Endothelial cell of umbilical vein (primary cell): ENCODE measurements at regions not wholly inside any gene's neighbourhood (a gene's known extent, or its start where the extent isn't known, plus 50 kb on each side); places are given as distances from the start of the nearest gene placed in this dataset.

Experiments
- BruUV-seq: library from RNA; stranded (reverse); fragments of 400-500 nt; replicated peaks from 2 replicates; lab custom pipeline; 2021; lab: Mats Ljungman, UMichigan
- CTCF ChIA-PET: fragments of 300-600, 350-600 bp; sonication (Branson Sonifier 250); formaldehyde crosslinking; loops from one replicate; lab custom pipeline; 2021; ENCODE audit warnings: antibody characterized with exemption, inconsistent platforms; lab: Charles Lee
- POLR2A ChIA-PET: fragments of 300-600, 350-600 bp; sonication (Branson Sonifier 250); formaldehyde crosslinking; loops from one replicate; lab custom pipeline; 2021; ENCODE audit warnings: antibody characterized with exemption, inconsistent platforms; lab: Charles Lee
- DNase-seq: peaks from one replicate; pipeline ENCODE4 v3.0.0-alpha.2; 2011; ENCODE audit warnings: low read depth, low spot score
- FAIRE-seq: peaks from 2 replicates; lab custom pipeline; 2011; peaks lifted over from hg19 to GRCh38; lab: Jason Lieb, UNC
- H2AFZ ChIP-seq: 2 replicates; pipeline ENCODE4 v1.6.0; 2012; ENCODE audit warnings: low read depth, low read length, control low read depth, inconsistent platforms
- H3K27ac ChIP-seq: 2 replicates; pipeline ENCODE4 v1.5.1; 2011; ENCODE audit warnings: low read depth, mild to moderate bottlenecking, control low read depth, low read length, moderate library complexity; ENCODE audit not compliant: insufficient read depth
- H3K27me3 ChIP-seq, 2 experiments: 2 replicates each; pipeline versions ENCODE4 v1.6.0 to v1.6.1; 2011; ENCODE audit warnings: low read length in 2 of 2, mixed read lengths in 1 of 2; ENCODE audit not compliant: control insufficient read depth in 2 of 2, insufficient read depth in 2 of 2
- H3K36me3 ChIP-seq, 2 experiments: 2 replicates in 1 of 2; 3 replicates in 1 of 2; pipeline ENCODE4 v1.5.1; 2011; ENCODE audit warnings: low read length in 2 of 2, mild to moderate bottlenecking in 1 of 2, moderate library complexity in 1 of 2; ENCODE audit not compliant: control insufficient read depth in 2 of 2, insufficient read depth in 2 of 2; ENCODE audit errors: extremely low read depth in 1 of 2
- H3K4me1 ChIP-seq: 3 replicates; pipeline ENCODE4 v1.5.1; 2011; ENCODE audit warnings: mild to moderate bottlenecking, low read length; ENCODE audit not compliant: control insufficient read depth, insufficient read depth; ENCODE audit errors: extremely low read depth
- H3K4me2 ChIP-seq: 2 replicates; pipeline ENCODE4 v1.6.1; 2011; ENCODE audit warnings: low read length, control low read depth, mixed read lengths; ENCODE audit not compliant: insufficient read depth
- H3K4me3 ChIP-seq, 3 experiments: fragments of 200-600 bp in 1 of 3; sonication (generic), shearing (Covaris generic) in 1 of 3; replicated peaks in 1 of 3; 2 replicates each; pipeline ENCODE4 v1.5.1; 2011 to 2016; ENCODE audit warnings: control low read depth in 3 of 3, low read length in 3 of 3, mild to moderate bottlenecking in 2 of 3, inconsistent platforms in 1 of 3, low read depth in 1 of 3, moderate library complexity in 1 of 3; ENCODE audit not compliant: insufficient read depth in 1 of 3
- H3K79me2 ChIP-seq: 2 replicates; pipeline ENCODE4 v1.6.0; 2012; ENCODE audit warnings: low read length, inconsistent platforms; ENCODE audit not compliant: control insufficient read depth, insufficient read depth
- H3K9ac ChIP-seq: replicated peaks from 2 replicates; pipeline ENCODE3; 2011; ENCODE audit warnings: low read length, control low read depth; ENCODE audit not compliant: insufficient read depth; ENCODE audit errors: extremely low read depth
- H3K9me1 ChIP-seq: replicated peaks from 3 replicates; pipeline ENCODE4 v1.6.0; 2011; ENCODE audit warnings: mild to moderate bottlenecking, low read length; ENCODE audit not compliant: control insufficient read depth, insufficient read depth; ENCODE audit errors: extremely low read depth
- H3K9me3 ChIP-seq: replicated peaks from 2 replicates; pipeline ENCODE4 v1.5.1; 2012; ENCODE audit warnings: low read length, inconsistent platforms; ENCODE audit not compliant: control insufficient read depth, insufficient read depth
- H4K20me1 ChIP-seq: replicated peaks from 2 replicates; pipeline ENCODE3; 2011; ENCODE audit warnings: mild to moderate bottlenecking, low read length; ENCODE audit not compliant: control insufficient read depth, insufficient read depth; ENCODE audit errors: extremely low read depth
- EZH2 ChIP-seq: IDR thresholded peaks from 2 replicates; pipeline ENCODE4 v1.6.1; 2012; ENCODE audit warnings: borderline replicate concordance, low read depth, mild to moderate bottlenecking, moderate library complexity, low read length, inconsistent platforms; ENCODE audit not compliant: severe bottlenecking
- FOS ChIP-seq: IDR thresholded peaks from 2 replicates; pipeline ENCODE4 v1.6.1; 2011; ENCODE audit warnings: mild to moderate bottlenecking, low read length, moderate library complexity, borderline replicate concordance; ENCODE audit not compliant: insufficient read depth
- GATA2 ChIP-seq: IDR thresholded peaks from 2 replicates; pipeline ENCODE4 v1.7.0; 2011; ENCODE audit warnings: low read depth, mild to moderate bottlenecking, moderate library complexity, mixed read lengths, low read length; ENCODE audit not compliant: insufficient read length, insufficient read depth
- JUN ChIP-seq: IDR thresholded peaks from 2 replicates; pipeline ENCODE4 v1.6.1; 2011; ENCODE audit warnings: borderline replicate concordance, low read depth; ENCODE audit not compliant: insufficient read length, insufficient read depth
- MYC ChIP-seq: IDR thresholded peaks from one replicate; pipeline ENCODE4 v1.6.1; 2011; ENCODE audit warnings: mild to moderate bottlenecking, low read depth, low read length
- POLR2A ChIP-seq: IDR thresholded peaks from 2 replicates; pipeline ENCODE4 v1.6.1; 2012; ENCODE audit warnings: low read depth, mild to moderate bottlenecking, control low read depth, low read length
- POLR2AphosphoS5 ChIP-seq: IDR thresholded peaks from 2 replicates; pipeline ENCODE4 v1.6.1; 2012; ENCODE audit warnings: low read depth, mild to moderate bottlenecking, control low read depth, low read length, moderate library complexity; ENCODE audit not compliant: insufficient read depth
- dilution Hi-C: fragments of 300-500 bp; cut with MboI; formaldehyde crosslinking; loops from one replicate; pipeline ENCODE4 v1.15.0; 2019; ENCODE audit warnings: low sequenced_read_pairs; ENCODE audit not compliant: extremely low pct_ligation_motif_present
- intact Hi-C: fragments of 100-400 bp; cut with micrococcal nuclease; formaldehyde crosslinking; loops from one replicate; pipeline ENCODE4 v1.10.0; 2022
- TF ChIP-seq, protein P1 (sequence below): IDR thresholded peaks from 2 replicates; pipeline ENCODE4 v1.6.1; 2011; ENCODE audit not compliant: insufficient read depth, insufficient read length
- TF ChIP-seq, protein P2 (sequence below), 2 donors: IDR thresholded peaks; 1 replicate in 1 of 2; 2 replicates in 1 of 2; pipeline ENCODE4 v1.5.1; 2011; ENCODE audit warnings: low read length in 2 of 2, mild to moderate bottlenecking in 2 of 2, moderate library complexity in 2 of 2, control low read depth in 1 of 2, inconsistent platforms in 1 of 2, low read depth in 1 of 2; ENCODE audit not compliant: insufficient read depth in 1 of 2; ENCODE audit errors: extremely low read depth in 1 of 2

GRCh38 chr7:51679358-51679757 lies 362.7 kb upstream of the COBL start:
- Histone ChIP-seq H4K20me1 (no peaks in the 10 kb centered on the region), H3K9ac (no peak overlapping the region), H3K4me1 (no peaks in the 10 kb centered on the region), H3K4me2 (no peak overlapping the region), H3K36me3 (no peaks in the 10 kb centered on the region), H3K4me3 (no peak overlapping the region), H3K9me1 (no peaks in the 10 kb centered on the region), H3K9me3 (peaks cover 5% of the 10 kb centered on the region), H2AFZ (no peak overlapping the region), H3K27me3 (no peaks in the 10 kb centered on the region), H3K27ac (no peak overlapping the region), H3K79me2 (no peaks in the 10 kb centered on the region)
- ChIA-PET POLR2A (no interaction called here), CTCF (no interaction called here)
- BruUV-seq: no TSS peak
- DNase-seq (no peak), FAIRE-seq (no peak)
- intact Hi-C loops (no loop called here), dilution Hi-C loops (no loop called here)
- TF ChIP-seq GATA2 (no peak), EZH2 (no peak), POLR2AphosphoS5 (no peak), FOS (no peak), MYC (no peak), POLR2A (no peak), JUN (no peak)
- TF ChIP-seq, protein P1, sequence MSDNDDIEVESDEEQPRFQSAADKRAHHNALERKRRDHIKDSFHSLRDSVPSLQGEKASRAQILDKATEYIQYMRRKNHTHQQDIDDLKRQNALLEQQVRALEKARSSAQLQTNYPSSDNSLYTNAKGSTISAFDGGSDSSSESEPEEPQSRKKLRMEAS: no peak
- TF ChIP-seq, protein P2, sequence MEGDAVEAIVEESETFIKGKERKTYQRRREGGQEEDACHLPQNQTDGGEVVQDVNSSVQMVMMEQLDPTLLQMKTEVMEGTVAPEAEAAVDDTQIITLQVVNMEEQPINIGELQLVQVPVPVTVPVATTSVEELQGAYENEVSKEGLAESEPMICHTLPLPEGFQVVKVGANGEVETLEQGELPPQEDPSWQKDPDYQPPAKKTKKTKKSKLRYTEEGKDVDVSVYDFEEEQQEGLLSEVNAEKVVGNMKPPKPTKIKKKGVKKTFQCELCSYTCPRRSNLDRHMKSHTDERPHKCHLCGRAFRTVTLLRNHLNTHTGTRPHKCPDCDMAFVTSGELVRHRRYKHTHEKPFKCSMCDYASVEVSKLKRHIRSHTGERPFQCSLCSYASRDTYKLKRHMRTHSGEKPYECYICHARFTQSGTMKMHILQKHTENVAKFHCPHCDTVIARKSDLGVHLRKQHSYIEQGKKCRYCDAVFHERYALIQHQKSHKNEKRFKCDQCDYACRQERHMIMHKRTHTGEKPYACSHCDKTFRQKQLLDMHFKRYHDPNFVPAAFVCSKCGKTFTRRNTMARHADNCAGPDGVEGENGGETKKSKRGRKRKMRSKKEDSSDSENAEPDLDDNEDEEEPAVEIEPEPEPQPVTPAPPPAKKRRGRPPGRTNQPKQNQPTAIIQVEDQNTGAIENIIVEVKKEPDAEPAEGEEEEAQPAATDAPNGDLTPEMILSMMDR (IDR thresholded peaks at IDR 0.05; ENCODE audit: extremely low read depth in 1 of 2, insufficient read depth in 1 of 2, low read depth in 1 of 2, low read length in 2 of 2): no peak
